ENCODE measurements at regions not wholly inside any gene's neighbourhood (a gene's known extent, or its start where the extent isn't known, plus 50 kb on each side); places are given as distances from the start of the nearest gene placed in this dataset.

GRCh38 chr3:30548600-30548999 lies 57.8 kb upstream of the TGFBR2 start:
- Histone ChIP-seq H3K36me3 (ENCODE audit: control insufficient read depth, insufficient read depth, low read length) (no peaks in the 10 kb centered on the region), H3K4me1 (0 out of 2 replicates have a peak, but pooled peaks cover 11% of the 10 kb centered on the region), H3K27me3 (replicated peaks; ENCODE audit: control insufficient read depth, insufficient read depth, low read length) (no peaks in the 10 kb centered on the region), H3K4me3 (ENCODE audit: low read depth, low read length) (no peak overlapping the region), H3K9me3 (no peaks in the 10 kb centered on the region)
- intact Hi-C loops (cut with micrococcal nuclease; ENCODE audit: unreplicated experiment): no loop called here
- H3K27me3 Mint-ChIP-seq (ENCODE audit: insufficient read depth, unreplicated experiment): no peaks in the 10 kb centered on the region
- POLR2A ChIA-PET: no interaction called here
- peak overlapping the region; percentile 39 for H3K27ac Mint-ChIP-seq (ENCODE audit: unreplicated experiment)
- peak; percentile 28 to 32 for DNase-seq
- H3K4me1 Mint-ChIP-seq (ENCODE audit: low read depth, unreplicated experiment): peaks cover 30% of the 10 kb centered on the region
- no peak for TF ChIP-seq CTCF (IDR thresholded peaks at IDR 0.05; ENCODE audit: insufficient read depth in 1 of 2, low read depth in 1 of 2, low read length in 1 of 2, severe bottlenecking in 1 of 2, unreplicated experiment in 1 of 2)
- CTCF ChIA-PET: no interaction called here
- no peak overlapping the region for H3K4me3 Mint-ChIP-seq (ENCODE audit: unreplicated experiment)
- H3K9me3 Mint-ChIP-seq (ENCODE audit: unreplicated experiment): peaks cover 15% of the 10 kb centered on the region
- H3K36me3 Mint-ChIP-seq (ENCODE audit: insufficient read depth, unreplicated experiment): no peaks in the 10 kb centered on the region
- no TSS peak for BruUV-seq (replicated peaks)

DNA sequence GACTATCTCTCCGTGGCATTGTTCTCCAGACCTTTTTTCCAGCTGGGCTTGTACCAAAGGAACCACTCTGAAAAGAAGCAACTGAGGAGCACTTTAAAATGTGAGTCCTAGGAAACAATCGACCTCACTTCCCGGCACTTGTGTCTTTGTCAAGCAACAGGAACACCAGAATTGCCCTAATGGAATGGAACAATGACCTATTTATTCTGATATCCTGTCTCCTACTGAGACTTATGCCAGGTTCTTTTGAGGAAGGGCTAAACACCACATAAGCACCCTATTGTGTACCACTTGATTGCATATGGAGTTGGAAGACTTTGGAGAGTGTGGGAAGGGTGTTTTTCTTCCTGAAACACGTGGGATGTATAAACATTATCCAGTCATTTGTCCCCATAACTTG lies 56.8 kb upstream of the TGFBR2 start:
- Histone ChIP-seq H3K4me1 (0 out of 2 replicates have a peak, but pooled peaks cover 11% of the 10 kb centered on the region), H3K27me3 (replicated peaks; ENCODE audit: control insufficient read depth, insufficient read depth, low read length) (no peaks in the 10 kb centered on the region), H3K4me3 (ENCODE audit: low read depth, low read length) (no peak overlapping the region), H3K36me3 (ENCODE audit: control insufficient read depth, insufficient read depth, low read length) (no peaks in the 10 kb centered on the region), H3K9me3 (no peaks in the 10 kb centered on the region)
- Mint-ChIP-seq H3K27ac (ENCODE audit: unreplicated experiment) (peak overlapping the region; percentile 58), H3K27me3 (ENCODE audit: insufficient read depth, unreplicated experiment) (no peaks in the 10 kb centered on the region), H3K4me1 (ENCODE audit: low read depth, unreplicated experiment) (peaks cover 37% of the 10 kb centered on the region), H3K36me3 (ENCODE audit: insufficient read depth, unreplicated experiment) (no peaks in the 10 kb centered on the region), H3K9me3 (ENCODE audit: unreplicated experiment) (peaks cover 15% of the 10 kb centered on the region), H3K4me3 (ENCODE audit: unreplicated experiment) (no peak overlapping the region)
- TF ChIP-seq CTCF (IDR thresholded peaks at IDR 0.05; ENCODE audit: insufficient read depth in 1 of 2, low read depth in 1 of 2, low read length in 1 of 2, severe bottlenecking in 1 of 2, unreplicated experiment in 1 of 2): no peak
- no peak for DNase-seq
- intact Hi-C loops (cut with micrococcal nuclease; ENCODE audit: unreplicated experiment): no loop called here
- CTCF ChIA-PET: no interaction called here
- no TSS peak for BruUV-seq (replicated peaks)
- POLR2A ChIA-PET: no interaction called here

GRCh38 chr3:30550246-30550645 lies 56.2 kb upstream of the TGFBR2 start:
- no peaks in the 10 kb centered on the region for H3K36me3 Mint-ChIP-seq (ENCODE audit: insufficient read depth, unreplicated experiment)
- no peaks in the 10 kb centered on the region for H3K27me3 ChIP-seq (replicated peaks; ENCODE audit: control insufficient read depth, insufficient read depth, low read length)
- no peaks in the 10 kb centered on the region for H3K9me3 ChIP-seq
- H3K27me3 Mint-ChIP-seq (ENCODE audit: insufficient read depth, unreplicated experiment): no peaks in the 10 kb centered on the region
- peaks cover 15% of the 10 kb centered on the region for H3K9me3 Mint-ChIP-seq (ENCODE audit: unreplicated experiment)
- BruUV-seq (replicated peaks): no TSS peak
- H3K27ac Mint-ChIP-seq (ENCODE audit: unreplicated experiment): peak overlapping the region; percentile 58
- H3K36me3 ChIP-seq (ENCODE audit: control insufficient read depth, insufficient read depth, low read length): no peaks in the 10 kb centered on the region
- no peak overlapping the region for H3K4me3 ChIP-seq (ENCODE audit: low read depth, low read length)
- POLR2A ChIA-PET: no interaction called here
- peak in 1 of 2 experiments; percentile 41 for DNase-seq
- peaks cover 37% of the 10 kb centered on the region for H3K4me1 Mint-ChIP-seq (ENCODE audit: low read depth, unreplicated experiment)
- TF ChIP-seq CTCF (IDR thresholded peaks at IDR 0.05; ENCODE audit: insufficient read depth in 1 of 2, low read depth in 1 of 2, low read length in 1 of 2, severe bottlenecking in 1 of 2, unreplicated experiment in 1 of 2): no peak
- H3K4me1 ChIP-seq: 0 out of 2 replicates have a peak, but pooled peaks cover 11% of the 10 kb centered on the region
- no peak overlapping the region for H3K4me3 Mint-ChIP-seq (ENCODE audit: unreplicated experiment)
- CTCF ChIA-PET: no interaction called here
- intact Hi-C loops (cut with micrococcal nuclease; ENCODE audit: unreplicated experiment): no loop called here

Data from Caco-2 (cell line).